Thyroid gland (tissue), 4 donors: ENCODE measurements at regions not wholly inside any gene's neighbourhood (a gene's known extent, or its start where the extent isn't known, plus 50 kb on each side); places are given as distances from the start of the nearest gene placed in this dataset.

ENCODE experiments used
- DNase-seq, 2 donors: peaks; one replicate each; pipeline ENCODE4 v3.0.0-alpha.2; 2019
- H3K27ac ChIP-seq, 3 donors: fragments of 200-600 bp; sonication (generic); 1 replicate in 2 of 3; 2 replicates in 1 of 3; pipeline ENCODE4 v1.5.1; 2016 to 2019; ENCODE audit warnings: mild to moderate bottlenecking in 1 of 3, moderate library complexity in 1 of 3
- H3K27me3 ChIP-seq: fragments of 200-600 bp; sonication (generic); one replicate; pipeline ENCODE4 v1.5.1; 2019
- H3K36me3 ChIP-seq, 2 donors: fragments of 200-600 bp; sonication (generic); one replicate each; pipeline ENCODE4 v1.5.1; 2016 to 2019
- H3K4me1 ChIP-seq, 2 donors: fragments of 200-600 bp; sonication (generic); one replicate each; pipeline ENCODE4 v1.5.1; 2017 to 2019
- H3K4me3 ChIP-seq, 3 donors: fragments of 200-600 bp; sonication (generic); replicated peaks in 1 of 3; 1 replicate in 2 of 3; 2 replicates in 1 of 3; pipeline ENCODE4 v1.5.1; 2016; ENCODE audit warnings: mild to moderate bottlenecking in 1 of 3
- H3K9me3 ChIP-seq: fragments of 200-600 bp; sonication (generic); one replicate; pipeline ENCODE4 v1.5.1; 2017
- CTCF ChIP-seq, 6 experiments: fragments of 200-600 bp in 3 of 6; fragments of 450-650 bp in 3 of 6; sonication (generic) in 3 of 6; IDR thresholded peaks; one replicate each; pipeline ENCODE4 v1.5.1; 2016 to 2019; ENCODE audit warnings: antibody characterized with exemption in 6 of 6, mild to moderate bottlenecking in 2 of 6, inconsistent platforms in 1 of 6, moderate library complexity in 1 of 6
- POLR2A ChIP-seq, 2 donors: fragments of 450-650 bp; IDR thresholded peaks; one replicate each; pipeline ENCODE4 v1.6.1; 2017; ENCODE audit warnings: antibody characterized with exemption in 2 of 2, mild to moderate bottlenecking in 2 of 2, moderate library complexity in 1 of 2
- WGBS, 2 donors: methylation state at CpG; one replicate each; pipeline ENCODE4 v1.1.5; 2017; 5-methylcytosine and 5-hydroxymethylcytosine counted together
- intact Hi-C: fragments of 100-400 bp; cut with DNase I; formaldehyde crosslinking; loops from one replicate; pipeline ENCODE4 v1.15.1; 2023

GRCh38 chr6:63444768-63445167 is 125.0 kb upstream of the LGSN start:
- no peak overlapping the region for H3K4me3 ChIP-seq
- 94 to 95% methylated on average over 7 of the region's 7 CpGs for WGBS, 2 donors
- H3K27ac ChIP-seq, result no peak overlapping the region
- DNase-seq, result no peak
- H3K4me1 ChIP-seq, result no peaks in the 10 kb centered on the region
- no peaks in the 10 kb centered on the region for H3K27me3 ChIP-seq
- TF ChIP-seq POLR2A (IDR thresholded peaks at IDR 0.05) (no peak), CTCF (IDR thresholded peaks at IDR 0.05) (no peak)
- H3K9me3 ChIP-seq, result no peaks in the 10 kb centered on the region
- intact Hi-C loops, result no loop called here
- no peaks in the 10 kb centered on the region for H3K36me3 ChIP-seq

- Histone ChIP-seq H3K27ac (no peak overlapping the region), H3K9me3 (no peaks in the 10 kb centered on the region), H3K4me3 (no peak overlapping the region), H3K4me1 (no peaks in the 10 kb centered on the region), H3K27me3 (no peaks in the 10 kb centered on the region), H3K36me3 (no peaks in the 10 kb centered on the region)
- intact Hi-C loops, result no loop called here
- no peak for TF ChIP-seq CTCF (IDR thresholded peaks at IDR 0.05)
- TF ChIP-seq POLR2A (IDR thresholded peaks at IDR 0.05), result no peak
- 90 to 91% methylated on average over 5 of the region's 5 CpGs for WGBS, 2 donors
- no peak for DNase-seq
Observed at GRCh38 chr6:63446405-63446804, 125.9 kb upstream of the LOC128125822 start.

- no peak overlapping the region for H3K4me3 ChIP-seq
- 63 to 65% methylated on average over 1 of the region's 1 CpG for WGBS, 2 donors
- no peak for TF ChIP-seq CTCF (IDR thresholded peaks at IDR 0.05)
- no peak for TF ChIP-seq POLR2A (IDR thresholded peaks at IDR 0.05)
- no peaks in the 10 kb centered on the region for H3K36me3 ChIP-seq
- no peaks in the 10 kb centered on the region for H3K9me3 ChIP-seq
- intact Hi-C loops, result no loop called here
- no peak for DNase-seq
- no peaks in the 10 kb centered on the region for H3K4me1 ChIP-seq
- H3K27me3 ChIP-seq, result no peaks in the 10 kb centered on the region
- no peak overlapping the region for H3K27ac ChIP-seq
Observed at GRCh38 chr6:63447134-63447533, 125.1 kb upstream of the LOC128125822 start.

GRCh38 chr6:63448229-63448628 is 124.1 kb upstream of the LOC128125822 start:
- Histone ChIP-seq H3K27me3 (no peaks in the 10 kb centered on the region), H3K27ac (no peak overlapping the region), H3K9me3 (no peaks in the 10 kb centered on the region), H3K36me3 (no peaks in the 10 kb centered on the region), H3K4me1 (no peaks in the 10 kb centered on the region), H3K4me3 (no peak overlapping the region)
- intact Hi-C loops, result no loop called here
- 77 to 87% methylated on average over 5 of the region's 5 CpGs for WGBS, 2 donors
- no peak for DNase-seq
- TF ChIP-seq CTCF (IDR thresholded peaks at IDR 0.05) (no peak), POLR2A (IDR thresholded peaks at IDR 0.05) (no peak)

- 77 to 90% methylated on average over 2 of the region's 2 CpGs for WGBS, 2 donors
- Histone ChIP-seq H3K4me3 (no peak overlapping the region), H3K9me3 (no peaks in the 10 kb centered on the region), H3K4me1 (no peaks in the 10 kb centered on the region), H3K27me3 (no peaks in the 10 kb centered on the region), H3K36me3 (no peaks in the 10 kb centered on the region), H3K27ac (no peak overlapping the region)
- TF ChIP-seq CTCF (IDR thresholded peaks at IDR 0.05) (no peak), POLR2A (IDR thresholded peaks at IDR 0.05) (no peak)
- intact Hi-C loops, result no loop called here
- no peak for DNase-seq
Observed at GRCh38 chr6:63449714-63450113, 122.6 kb upstream of the LOC128125822 start.
